Osteoblast (primary cell): ENCODE measurements at regions not wholly inside any gene's neighbourhood (a gene's known extent, or its start where the extent isn't known, plus 50 kb on each side); places are given as distances from the start of the nearest gene placed in this dataset.
A peak's percentile ranks its signal among the peaks of the same experiment; 100 is the strongest.

Experiments used
- DNase-seq: peaks from one replicate; pipeline ENCODE4 v3.0.0; 2011; ENCODE audit warnings: low spot score, mixed read lengths; ENCODE audit not compliant: insufficient read length; ENCODE audit errors: missing footprints
- H2AFZ ChIP-seq: 2 replicates; pipeline ENCODE4 v1.6.0; 2011; ENCODE audit warnings: mild to moderate bottlenecking, low read length
- H3K27ac ChIP-seq: 2 replicates; pipeline ENCODE4 v1.5.1; 2011; ENCODE audit warnings: mild to moderate bottlenecking, low read depth, low read length, moderate library complexity
- H3K27me3 ChIP-seq: 2 replicates; pipeline ENCODE4 v1.6.0; 2012; ENCODE audit warnings: mild to moderate bottlenecking, control low read depth, inconsistent platforms, low read length, moderate library complexity; ENCODE audit not compliant: insufficient read depth
- H3K36me3 ChIP-seq: 2 replicates; pipeline ENCODE4 v1.5.1; 2011; ENCODE audit warnings: mild to moderate bottlenecking, low read length, control low read depth, moderate library complexity; ENCODE audit not compliant: insufficient read depth
- H3K4me1 ChIP-seq: 2 replicates; pipeline ENCODE4 v1.5.1; 2011; ENCODE audit warnings: mild to moderate bottlenecking, low read length, control low read depth, moderate library complexity; ENCODE audit not compliant: insufficient read depth
- H3K4me2 ChIP-seq: 2 replicates; pipeline ENCODE4 v1.6.0; 2011; ENCODE audit warnings: mild to moderate bottlenecking, low read length; ENCODE audit not compliant: insufficient read depth
- H3K4me3 ChIP-seq: fragments of 200-600 bp; sonication (generic); 3 replicates; pipeline ENCODE4 v1.5.1; 2012; ENCODE audit warnings: mild to moderate bottlenecking, low read length, inconsistent platforms; ENCODE audit not compliant: insufficient read depth
- H3K79me2 ChIP-seq: 2 replicates; pipeline ENCODE4 v1.6.0; 2012; ENCODE audit warnings: mild to moderate bottlenecking, low read length, control low read depth, inconsistent platforms; ENCODE audit not compliant: insufficient read depth
- H3K9me3 ChIP-seq: 2 replicates; pipeline ENCODE4 v1.5.1; 2011; ENCODE audit warnings: low read depth, low read length, control low read depth
- H4K20me1 ChIP-seq: 2 replicates; pipeline ENCODE4 v1.6.0; 2012; ENCODE audit warnings: mild to moderate bottlenecking, low read length, control low read depth; ENCODE audit not compliant: insufficient read depth
- TF ChIP-seq, protein P1 (sequence below): IDR thresholded peaks from 2 replicates; pipeline ENCODE4 v1.5.1; 2011; ENCODE audit warnings: mild to moderate bottlenecking, low read depth, low read length, moderate library complexity; ENCODE audit errors: extremely low read depth

DNA sequence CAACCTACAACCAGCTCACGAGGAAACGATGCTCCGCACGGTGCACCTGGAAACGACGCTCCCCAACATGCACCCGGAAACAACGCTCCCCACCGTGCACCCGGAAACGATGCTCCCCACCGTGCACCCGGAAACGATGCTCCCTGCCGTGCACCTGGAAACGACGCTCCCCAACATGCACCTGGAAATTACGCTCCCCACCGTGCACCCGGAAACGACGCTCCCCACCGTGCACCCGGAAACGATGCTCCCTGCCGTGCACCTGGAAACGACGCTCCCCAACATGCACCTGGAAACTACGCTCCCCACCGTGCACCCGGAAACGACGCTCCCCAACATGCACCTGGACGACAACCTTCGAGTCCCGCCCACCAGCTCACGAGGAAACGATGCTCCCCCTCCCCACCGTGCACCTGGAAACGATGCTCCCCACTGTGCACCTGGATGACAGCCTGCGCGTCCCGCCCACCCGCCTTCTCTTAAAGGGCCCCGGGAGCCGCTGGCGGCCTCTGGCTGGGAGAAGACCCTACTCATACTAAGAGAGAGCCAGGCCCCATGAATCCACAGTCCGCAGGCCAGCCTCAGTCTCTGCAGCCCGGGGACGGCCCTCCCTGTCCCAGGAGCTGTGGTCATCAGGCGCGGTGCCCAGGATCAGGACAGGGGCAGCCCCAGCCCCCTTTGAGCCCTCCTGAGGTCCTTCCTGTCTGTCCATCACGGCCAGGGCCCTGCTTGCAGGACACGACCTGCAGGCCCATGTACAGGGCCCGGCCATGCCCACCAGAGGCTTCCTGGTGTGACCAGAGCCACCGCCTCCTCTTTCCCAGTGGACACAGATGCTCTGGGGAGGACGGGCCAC is 98.3 kb downstream of the PDGFA start:
- H4K20me1 ChIP-seq = no peaks in the 10 kb centered on the region
- no peaks in the 10 kb centered on the region for H3K36me3 ChIP-seq
- no peaks in the 10 kb centered on the region for H3K4me1 ChIP-seq
- H3K27me3 ChIP-seq = peaks cover 15% of the 10 kb centered on the region
- TF ChIP-seq, protein P1, sequence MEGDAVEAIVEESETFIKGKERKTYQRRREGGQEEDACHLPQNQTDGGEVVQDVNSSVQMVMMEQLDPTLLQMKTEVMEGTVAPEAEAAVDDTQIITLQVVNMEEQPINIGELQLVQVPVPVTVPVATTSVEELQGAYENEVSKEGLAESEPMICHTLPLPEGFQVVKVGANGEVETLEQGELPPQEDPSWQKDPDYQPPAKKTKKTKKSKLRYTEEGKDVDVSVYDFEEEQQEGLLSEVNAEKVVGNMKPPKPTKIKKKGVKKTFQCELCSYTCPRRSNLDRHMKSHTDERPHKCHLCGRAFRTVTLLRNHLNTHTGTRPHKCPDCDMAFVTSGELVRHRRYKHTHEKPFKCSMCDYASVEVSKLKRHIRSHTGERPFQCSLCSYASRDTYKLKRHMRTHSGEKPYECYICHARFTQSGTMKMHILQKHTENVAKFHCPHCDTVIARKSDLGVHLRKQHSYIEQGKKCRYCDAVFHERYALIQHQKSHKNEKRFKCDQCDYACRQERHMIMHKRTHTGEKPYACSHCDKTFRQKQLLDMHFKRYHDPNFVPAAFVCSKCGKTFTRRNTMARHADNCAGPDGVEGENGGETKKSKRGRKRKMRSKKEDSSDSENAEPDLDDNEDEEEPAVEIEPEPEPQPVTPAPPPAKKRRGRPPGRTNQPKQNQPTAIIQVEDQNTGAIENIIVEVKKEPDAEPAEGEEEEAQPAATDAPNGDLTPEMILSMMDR = no peak
- H3K4me2 ChIP-seq = no peak overlapping the region
- peak; percentile 83 for DNase-seq
- H2AFZ ChIP-seq = no peak overlapping the region
- H3K4me3 ChIP-seq = no peak overlapping the region
- H3K27ac ChIP-seq = no peak overlapping the region
- H3K79me2 ChIP-seq = no peaks in the 10 kb centered on the region
- peaks cover 9% of the 10 kb centered on the region for H3K9me3 ChIP-seq

DNA sequence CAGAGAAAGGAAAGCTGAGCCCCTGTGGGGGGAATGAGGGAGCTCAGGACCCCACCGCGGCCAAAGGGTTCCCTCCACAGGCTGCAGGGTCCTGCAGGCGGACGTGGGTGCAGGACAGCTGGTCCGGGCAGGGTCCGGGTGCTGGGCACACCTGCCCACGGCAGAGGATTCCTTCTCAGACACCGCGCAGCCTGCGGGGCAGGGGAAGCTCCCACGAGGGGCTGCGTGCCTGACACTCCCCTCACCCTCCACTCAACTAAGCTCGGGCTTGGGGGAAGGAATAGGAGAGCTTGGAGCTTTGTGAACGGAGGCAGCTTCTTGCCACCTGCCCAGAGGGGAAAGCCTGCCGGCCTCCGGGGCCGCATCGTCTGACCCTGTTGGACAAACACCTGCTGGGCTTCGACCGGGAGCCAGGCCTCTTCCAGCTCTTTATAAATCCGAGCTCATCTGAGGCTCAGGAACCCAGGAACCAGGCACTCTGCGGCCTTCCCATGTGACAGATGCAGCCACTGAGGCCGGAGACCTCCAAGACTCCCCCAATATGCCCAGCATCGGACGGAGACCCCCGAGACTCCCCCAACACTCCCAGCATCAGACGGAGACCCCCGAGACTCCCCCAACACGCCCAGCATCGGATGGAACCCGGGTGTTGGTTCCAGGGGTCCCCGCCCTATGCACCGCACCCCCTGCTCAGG is 97.3 kb downstream of the PDGFA start:
- Histone ChIP-seq H3K4me2 (no peak overlapping the region), H3K79me2 (no peaks in the 10 kb centered on the region), H3K4me3 (no peak overlapping the region), H3K4me1 (no peaks in the 10 kb centered on the region), H4K20me1 (no peaks in the 10 kb centered on the region), H3K9me3 (peaks cover 6% of the 10 kb centered on the region), H2AFZ (no peak overlapping the region), H3K36me3 (no peaks in the 10 kb centered on the region), H3K27me3 (peaks cover 15% of the 10 kb centered on the region), H3K27ac (no peak overlapping the region)
- TF ChIP-seq, protein P1 = no peak
- DNase-seq = peak; percentile 79

DNA sequence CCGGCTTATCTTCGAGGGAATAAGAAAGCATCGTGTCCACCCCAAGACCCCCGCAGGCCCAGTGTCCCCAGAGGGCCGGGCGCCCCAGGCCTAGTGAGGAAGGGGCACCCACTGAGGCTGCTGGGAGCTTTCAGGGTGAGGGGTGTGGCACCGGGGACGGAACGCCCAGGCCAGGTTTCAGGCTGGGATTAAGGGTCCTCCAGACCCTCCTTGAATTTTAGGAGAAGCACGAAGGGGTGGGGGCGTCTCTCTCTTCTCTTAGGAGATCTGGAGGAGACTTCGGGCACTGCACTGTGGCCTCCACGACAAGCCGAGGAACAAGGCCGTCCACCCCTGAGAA is 96.8 kb downstream of the PDGFA start:
- H3K36me3 ChIP-seq = no peaks in the 10 kb centered on the region
- TF ChIP-seq, protein P1 = no peak
- H3K4me1 ChIP-seq = no peaks in the 10 kb centered on the region
- H3K79me2 ChIP-seq = no peaks in the 10 kb centered on the region
- H2AFZ ChIP-seq = no peak overlapping the region
- peaks cover 2% of the 10 kb centered on the region for H3K9me3 ChIP-seq
- H3K4me3 ChIP-seq = no peak overlapping the region
- H3K27me3 ChIP-seq = peaks cover 15% of the 10 kb centered on the region
- H4K20me1 ChIP-seq = no peaks in the 10 kb centered on the region
- H3K4me2 ChIP-seq = no peak overlapping the region
- H3K27ac ChIP-seq = no peak overlapping the region
- DNase-seq = peak; percentile 53
